Fibroblast of lung (primary cell): ENCODE measurements at regions not wholly inside any gene's neighbourhood (a gene's known extent, or its start where the extent isn't known, plus 50 kb on each side); places are given as distances from the start of the nearest gene placed in this dataset.

Experiments used
- DNase-seq, 2 donors: peaks; one replicate each; pipeline versions ENCODE4 v3.0.0 to v3.0.0-alpha.2; 2010; ENCODE audit warnings: low read depth in 2 of 2
- H2AFZ ChIP-seq: 2 replicates; pipeline ENCODE4 v1.5.1; 2012; ENCODE audit warnings: low read length, control low read depth, inconsistent platforms
- H3K27ac ChIP-seq: 2 replicates; pipeline ENCODE4 v1.5.1; 2011; ENCODE audit warnings: low read length, control low read depth; ENCODE audit not compliant: insufficient read depth
- H3K27me3 ChIP-seq: 2 replicates; pipeline ENCODE4 v1.5.1; 2011; ENCODE audit warnings: mild to moderate bottlenecking, low read length; ENCODE audit not compliant: control insufficient read depth, insufficient read depth
- H3K36me3 ChIP-seq: 2 replicates; pipeline ENCODE4 v1.5.1; 2011; ENCODE audit warnings: low read length; ENCODE audit not compliant: control insufficient read depth, insufficient read depth
- H3K4me1 ChIP-seq: 2 replicates; pipeline ENCODE4 v1.5.1; 2011; ENCODE audit warnings: low read length; ENCODE audit not compliant: control insufficient read depth, insufficient read depth; ENCODE audit errors: extremely low read depth
- H3K4me2 ChIP-seq: 2 replicates; pipeline ENCODE4 v1.5.1; 2011; ENCODE audit warnings: low read length, control low read depth; ENCODE audit not compliant: insufficient read depth; ENCODE audit errors: extremely low read depth
- H3K4me3 ChIP-seq, 4 experiments: fragments of 200-600 bp in 1 of 4; sonication (generic) in 1 of 4; replicated peaks in 1 of 4; 2 replicates each; pipeline ENCODE4 v1.5.1; 2011 to 2016; ENCODE audit warnings: low read length in 4 of 4, low read depth in 3 of 4, mild to moderate bottlenecking in 3 of 4, control low read depth in 2 of 4, inconsistent platforms in 1 of 4, mixed read lengths in 1 of 4; ENCODE audit not compliant: insufficient read depth in 1 of 4; ENCODE audit errors: control extremely low read depth in 1 of 4
- H3K79me2 ChIP-seq: 2 replicates; pipeline ENCODE4 v1.5.1; 2012; ENCODE audit warnings: mild to moderate bottlenecking, low read length, inconsistent platforms; ENCODE audit not compliant: control insufficient read depth, insufficient read depth
- H3K9ac ChIP-seq: 2 replicates; pipeline ENCODE4 v1.5.1; 2011; ENCODE audit warnings: mild to moderate bottlenecking, low read length, control low read depth; ENCODE audit not compliant: insufficient read depth
- H3K9me3 ChIP-seq: 2 replicates; pipeline ENCODE4 v1.5.1; 2012; ENCODE audit warnings: low read depth, low read length; ENCODE audit not compliant: control insufficient read depth, insufficient read depth
- H4K20me1 ChIP-seq: 2 replicates; pipeline ENCODE4 v1.5.1; 2011; ENCODE audit warnings: low read length; ENCODE audit not compliant: control insufficient read depth, insufficient read depth; ENCODE audit errors: extremely low read depth
- CTCF ChIP-seq, 2 donors: IDR thresholded peaks in 1 of 2; conservative IDR thresholded peaks in 1 of 2; 1 replicate in 1 of 2; 2 replicates in 1 of 2; pipeline ENCODE4 v1.5.1; 2011 to 2012; ENCODE audit warnings: low read length in 2 of 2, control low read depth in 1 of 2, inconsistent platforms in 1 of 2, low read depth in 1 of 2, mild to moderate bottlenecking in 1 of 2
- EZH2 ChIP-seq: IDR thresholded peaks from 2 replicates; pipeline ENCODE4 v1.5.1; 2012; ENCODE audit warnings: low read length, control low read depth, mild to moderate bottlenecking; ENCODE audit errors: missing control alignments

DNA sequence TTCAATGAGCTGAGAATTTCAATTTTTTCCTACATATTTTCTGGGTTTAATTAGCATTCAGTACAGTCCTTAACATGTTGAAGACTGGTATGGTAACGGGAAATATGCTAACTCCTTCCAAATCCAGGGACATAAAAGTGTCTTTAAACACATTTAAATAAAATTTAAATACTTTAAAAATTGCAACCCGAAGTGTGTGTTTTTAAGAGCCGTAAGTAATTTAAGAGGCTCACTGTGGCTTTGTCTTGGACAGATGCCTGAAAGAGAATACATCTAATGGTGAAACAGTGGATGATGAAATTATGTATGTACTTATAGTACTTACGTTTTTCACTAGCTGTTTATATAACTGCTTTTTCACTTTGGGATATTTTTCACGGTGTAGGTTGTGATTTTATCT is 687.3 kb upstream of the CELF2 start:
- TF ChIP-seq EZH2, result no peak
- TF ChIP-seq CTCF (conservative IDR thresholded peaks at IDR 0.05 in 1 of 2, IDR thresholded peaks at IDR 0.05 in 1 of 2; ENCODE audit: low read depth in 1 of 2, low read length in 2 of 2), result no peak
- Histone ChIP-seq H3K36me3 (no peaks in the 10 kb centered on the region), H4K20me1 (no peaks in the 10 kb centered on the region), H3K4me1 (no peaks in the 10 kb centered on the region), H3K9ac (no peak overlapping the region), H3K79me2 (no peaks in the 10 kb centered on the region), H2AFZ (no peak overlapping the region), H3K4me3 (no peak overlapping the region), H3K27ac (no peak overlapping the region), H3K27me3 (no peaks in the 10 kb centered on the region), H3K4me2 (no peak overlapping the region), H3K9me3 (no peaks in the 10 kb centered on the region)
- peak in 1 of 2 donors; percentile 94 for DNase-seq

DNA sequence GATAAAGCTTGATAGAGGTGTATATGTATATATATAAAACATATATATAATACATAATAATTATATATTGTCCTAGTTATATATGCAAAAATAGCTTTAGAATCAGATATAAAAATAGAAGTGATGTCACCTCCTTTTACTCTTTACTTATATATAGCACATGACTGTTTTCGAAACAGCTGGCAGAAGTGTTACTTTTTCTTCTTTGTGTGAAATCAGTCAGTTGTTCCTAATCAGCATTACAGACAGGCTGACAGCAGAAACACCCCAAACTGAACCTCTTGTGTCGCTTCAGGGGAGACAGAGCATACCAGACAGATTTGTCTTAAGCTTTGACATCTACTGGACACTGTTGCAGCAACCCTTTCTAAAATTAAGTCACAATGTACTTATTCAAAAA is 684.9 kb upstream of the CELF2 start:
- H3K27me3 ChIP-seq, result no peaks in the 10 kb centered on the region
- H3K4me3 ChIP-seq, result no peak overlapping the region
- H3K4me1 ChIP-seq, result no peaks in the 10 kb centered on the region
- H3K9me3 ChIP-seq, result no peaks in the 10 kb centered on the region
- H2AFZ ChIP-seq, result no peak overlapping the region
- H3K9ac ChIP-seq, result no peak overlapping the region
- H3K27ac ChIP-seq, result no peak overlapping the region
- H3K79me2 ChIP-seq, result no peaks in the 10 kb centered on the region
- H4K20me1 ChIP-seq, result no peaks in the 10 kb centered on the region
- DNase-seq, result peak in 1 of 2 donors; percentile 40
- no peak for TF ChIP-seq CTCF (conservative IDR thresholded peaks at IDR 0.05 in 1 of 2, IDR thresholded peaks at IDR 0.05 in 1 of 2; ENCODE audit: low read depth in 1 of 2, low read length in 2 of 2)
- no peak for TF ChIP-seq EZH2
- H3K4me2 ChIP-seq, result no peak overlapping the region
- no peaks in the 10 kb centered on the region for H3K36me3 ChIP-seq

DNA sequence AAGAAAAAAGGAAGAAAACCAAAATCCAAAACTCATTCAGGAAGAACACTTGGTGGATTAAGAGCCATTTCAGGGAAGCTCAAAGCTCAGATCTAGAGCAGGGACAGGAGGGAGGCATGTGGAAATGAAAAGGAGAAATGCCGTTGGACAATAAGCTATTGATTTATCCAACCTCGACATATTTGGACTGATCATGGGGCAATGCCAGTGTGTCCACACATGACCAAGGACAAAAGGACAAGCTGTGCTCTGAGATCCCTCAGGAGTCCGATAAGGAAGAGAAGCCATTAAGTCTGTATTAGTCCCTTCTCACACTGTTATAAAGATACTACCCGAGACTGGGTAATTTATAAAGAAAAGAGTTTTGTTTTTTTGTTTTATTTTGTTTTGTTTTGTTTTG is 684.0 kb upstream of the CELF2 start:
- H3K9me3 ChIP-seq, result no peaks in the 10 kb centered on the region
- H3K9ac ChIP-seq, result no peak overlapping the region
- H3K79me2 ChIP-seq, result no peaks in the 10 kb centered on the region
- DNase-seq, result no peak
- no peaks in the 10 kb centered on the region for H3K36me3 ChIP-seq
- no peaks in the 10 kb centered on the region for H3K4me1 ChIP-seq
- H4K20me1 ChIP-seq, result no peaks in the 10 kb centered on the region
- H3K4me2 ChIP-seq, result no peak overlapping the region
- no peak overlapping the region for H2AFZ ChIP-seq
- no peak overlapping the region for H3K4me3 ChIP-seq
- TF ChIP-seq EZH2, result no peak
- H3K27ac ChIP-seq, result no peak overlapping the region
- H3K27me3 ChIP-seq, result no peaks in the 10 kb centered on the region
